ENCODE measurements at regions not wholly inside any gene's neighbourhood (a gene's known extent, or its start where the extent isn't known, plus 50 kb on each side); places are given as distances from the start of the nearest gene placed in this dataset.

GRCh38 chr9:108724652-108725051 lies 131.1 kb downstream of the ACTL7B start:
- H3K9me3 ChIP-seq (ENCODE audit: low read length): no peaks in the 10 kb centered on the region
- no peaks in the 10 kb centered on the region for H3K36me3 ChIP-seq (ENCODE audit: insufficient read depth, low read length)
- H4K20me1 ChIP-seq (ENCODE audit: insufficient read depth, low read length): no peaks in the 10 kb centered on the region
- H3K79me2 ChIP-seq (ENCODE audit: insufficient read depth, low read length): no peaks in the 10 kb centered on the region
- no peak overlapping the region for H3K9ac ChIP-seq (ENCODE audit: low read length)
- no peak overlapping the region for H3K27ac ChIP-seq (ENCODE audit: low read depth, low read length, poor library complexity, severe bottlenecking)
- no peak overlapping the region for H2AFZ ChIP-seq (ENCODE audit: low read length)
- H3K4me2 ChIP-seq (ENCODE audit: low read length): no peak overlapping the region
- H3F3A ChIP-seq (ENCODE audit: insufficient read depth, low read length): no peaks in the 10 kb centered on the region
- H3K27me3 ChIP-seq (ENCODE audit: insufficient read depth, low read length): no peaks in the 10 kb centered on the region
- no peak overlapping the region for H3K4me3 ChIP-seq (ENCODE audit: low read depth, low read length, poor library complexity, severe bottlenecking)
- TF ChIP-seq EZH2 (IDR thresholded peaks at IDR 0.05; ENCODE audit: borderline replicate concordance, low read length) (no peak), CTCF (IDR thresholded peaks at IDR 0.05; ENCODE audit: low read length) (no peak)
- no peaks in the 10 kb centered on the region for H3K9me2 ChIP-seq (ENCODE audit: low read depth, low read length)
- H3K4me1 ChIP-seq (ENCODE audit: insufficient read depth, low read length, severe bottlenecking): no peaks in the 10 kb centered on the region

GRCh38 chr9:108724122-108724521 lies 131.7 kb downstream of the ACTL7B start:
- Histone ChIP-seq H3K27ac (ENCODE audit: low read depth, low read length, poor library complexity, severe bottlenecking) (no peak overlapping the region), H3K27me3 (ENCODE audit: insufficient read depth, low read length) (no peaks in the 10 kb centered on the region), H3K4me1 (ENCODE audit: insufficient read depth, low read length, severe bottlenecking) (no peaks in the 10 kb centered on the region), H3K36me3 (ENCODE audit: insufficient read depth, low read length) (no peaks in the 10 kb centered on the region), H4K20me1 (ENCODE audit: insufficient read depth, low read length) (no peaks in the 10 kb centered on the region), H3F3A (ENCODE audit: insufficient read depth, low read length) (no peaks in the 10 kb centered on the region), H3K79me2 (ENCODE audit: insufficient read depth, low read length) (no peaks in the 10 kb centered on the region), H2AFZ (ENCODE audit: low read length) (no peak overlapping the region), H3K9me2 (ENCODE audit: low read depth, low read length) (no peaks in the 10 kb centered on the region), H3K9me3 (ENCODE audit: low read length) (no peaks in the 10 kb centered on the region), H3K4me2 (ENCODE audit: low read length) (no peak overlapping the region), H3K4me3 (ENCODE audit: low read depth, low read length, poor library complexity, severe bottlenecking) (no peak overlapping the region), H3K9ac (ENCODE audit: low read length) (no peak overlapping the region)
- TF ChIP-seq EZH2 (IDR thresholded peaks at IDR 0.05; ENCODE audit: borderline replicate concordance, low read length): no peak
- TF ChIP-seq CTCF (IDR thresholded peaks at IDR 0.05; ENCODE audit: low read length): no peak

- no peak overlapping the region for H3K4me3 ChIP-seq (ENCODE audit: low read depth, low read length, poor library complexity, severe bottlenecking)
- no peak overlapping the region for H3K4me2 ChIP-seq (ENCODE audit: low read length)
- no peaks in the 10 kb centered on the region for H3K27me3 ChIP-seq (ENCODE audit: insufficient read depth, low read length)
- H3K9me2 ChIP-seq (ENCODE audit: low read depth, low read length): no peaks in the 10 kb centered on the region
- no peaks in the 10 kb centered on the region for H3K79me2 ChIP-seq (ENCODE audit: insufficient read depth, low read length)
- TF ChIP-seq EZH2 (IDR thresholded peaks at IDR 0.05; ENCODE audit: borderline replicate concordance, low read length) (no peak), CTCF (IDR thresholded peaks at IDR 0.05; ENCODE audit: low read length) (no peak)
- H3K27ac ChIP-seq (ENCODE audit: low read depth, low read length, poor library complexity, severe bottlenecking): no peak overlapping the region
- no peak overlapping the region for H2AFZ ChIP-seq (ENCODE audit: low read length)
- H3K9ac ChIP-seq (ENCODE audit: low read length): no peak overlapping the region
- H3F3A ChIP-seq (ENCODE audit: insufficient read depth, low read length): no peaks in the 10 kb centered on the region
- no peaks in the 10 kb centered on the region for H3K9me3 ChIP-seq (ENCODE audit: low read length)
- no peaks in the 10 kb centered on the region for H4K20me1 ChIP-seq (ENCODE audit: insufficient read depth, low read length)
- no peaks in the 10 kb centered on the region for H3K36me3 ChIP-seq (ENCODE audit: insufficient read depth, low read length)
- no peaks in the 10 kb centered on the region for H3K4me1 ChIP-seq (ENCODE audit: insufficient read depth, low read length, severe bottlenecking)
Measured at GRCh38 chr9:108722396-108722795, 133.4 kb downstream of the ACTL7B start.

Data from OCI-LY1 (cell line).